Aorta (tissue), 5 donors: ENCODE measurements at regions not wholly inside any gene's neighbourhood (a gene's known extent, or its start where the extent isn't known, plus 50 kb on each side); places are given as distances from the start of the nearest gene placed in this dataset.

Source experiments
- ATAC-seq: fragments of 200-7000 bp; cut with Tn5 transposase; one replicate; pipeline ENCODE4 v1.9.1; 2022; ENCODE audit warnings: moderate library complexity; ENCODE audit not compliant: low FRiP score
- DNase-seq, 2 donors: peaks; one replicate each; pipeline ENCODE4 v3.0.0-alpha.2; 2020
- H3K27ac ChIP-seq, 2 donors: one replicate each; pipeline ENCODE4 v1.5.1; 2013; ENCODE audit warnings: low read length in 2 of 2, mild to moderate bottlenecking in 2 of 2, moderate library complexity in 2 of 2, control low read depth in 1 of 2, inconsistent platforms in 1 of 2, low read depth in 1 of 2
- H3K27me3 ChIP-seq, 2 donors: one replicate each; pipeline ENCODE4 v1.6.1; 2013; ENCODE audit warnings: control low read depth in 1 of 2, low read length in 1 of 2, mild to moderate bottlenecking in 1 of 2, moderate library complexity in 1 of 2; ENCODE audit not compliant: insufficient read depth in 2 of 2, control insufficient read depth in 1 of 2
- H3K36me3 ChIP-seq, 2 donors: one replicate each; pipeline ENCODE4 v1.6.1; 2013; ENCODE audit warnings: control low read depth in 1 of 2, low read length in 1 of 2, mild to moderate bottlenecking in 1 of 2; ENCODE audit not compliant: insufficient read depth in 2 of 2, control insufficient read depth in 1 of 2
- H3K4me1 ChIP-seq, 2 donors: one replicate each; pipeline ENCODE4 v1.6.1; 2013; ENCODE audit warnings: low read length in 2 of 2, control low read depth in 1 of 2, mild to moderate bottlenecking in 1 of 2, moderate library complexity in 1 of 2; ENCODE audit not compliant: insufficient read depth in 2 of 2, control insufficient read depth in 1 of 2
- H3K4me3 ChIP-seq, 2 donors: one replicate each; pipeline ENCODE4 v1.5.1; 2013; ENCODE audit warnings: low read length in 2 of 2, control low read depth in 1 of 2, mild to moderate bottlenecking in 1 of 2
- H3K9me3 ChIP-seq: one replicate; pipeline ENCODE4 v1.6.1; 2013; ENCODE audit warnings: mild to moderate bottlenecking, low read length; ENCODE audit not compliant: control insufficient read depth
- WGBS, 2 donors: extraction: QIAGEN DNeasy Blood & Tissue Kit; methylation state at CpG; one replicate each; pipeline ENCODE4 v1.1.7; 2013; 5-methylcytosine and 5-hydroxymethylcytosine counted together
- intact Hi-C, 2 donors: fragments of 100-400 bp; cut with DNase I; formaldehyde crosslinking; loops; one replicate each; pipeline versions ENCODE4 v1.14.2 to v1.15.0; 2022
- donor health status: healthy with polysubstance abuse.
- donor health status: Bipolar disorder and iron deficiency.
- donor health status: DM: no; HTN: no; CAD: no.
- donor health status: DM: no; HTN: no; CAD: no.
- donor health status: DM: yes; HTN: yes; CAD: no.

DNA sequence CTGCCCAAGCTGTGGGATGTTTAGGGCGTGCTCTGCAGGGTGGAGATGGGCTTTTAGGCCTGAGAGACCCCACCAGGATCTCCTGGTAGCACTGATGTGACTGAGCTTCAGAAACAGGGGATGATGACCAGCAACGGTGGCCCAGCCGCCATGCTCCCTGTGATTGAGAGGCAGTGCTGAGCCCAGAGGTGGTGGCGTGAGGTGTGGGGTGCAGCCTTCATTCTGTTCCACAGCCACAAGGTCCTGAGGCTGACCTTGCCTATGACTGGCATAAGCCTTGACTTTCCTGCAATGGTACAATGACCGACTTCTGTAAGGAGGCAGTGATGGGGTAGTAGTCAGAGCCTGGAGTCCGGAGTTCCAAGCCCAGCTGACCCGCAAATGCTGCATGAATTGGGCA, 263.3 kb downstream of the TSN start:
- H3K27me3 ChIP-seq, result peaks cover 0 to 1% of the 10 kb centered on the region in 2 donors
- H3K4me3 ChIP-seq, result no peak overlapping the region
- H3K4me1 ChIP-seq, result no peaks in the 10 kb centered on the region
- ATAC-seq, result no peak
- intact Hi-C loops, result no loop called here
- H3K27ac ChIP-seq, result no peak overlapping the region
- WGBS, 2 donors, result 96% methylated on average over 7 of the region's 7 CpGs
- H3K36me3 ChIP-seq, result no peaks in the 10 kb centered on the region
- H3K9me3 ChIP-seq, result no peaks in the 10 kb centered on the region
- DNase-seq, result no peak

DNA sequence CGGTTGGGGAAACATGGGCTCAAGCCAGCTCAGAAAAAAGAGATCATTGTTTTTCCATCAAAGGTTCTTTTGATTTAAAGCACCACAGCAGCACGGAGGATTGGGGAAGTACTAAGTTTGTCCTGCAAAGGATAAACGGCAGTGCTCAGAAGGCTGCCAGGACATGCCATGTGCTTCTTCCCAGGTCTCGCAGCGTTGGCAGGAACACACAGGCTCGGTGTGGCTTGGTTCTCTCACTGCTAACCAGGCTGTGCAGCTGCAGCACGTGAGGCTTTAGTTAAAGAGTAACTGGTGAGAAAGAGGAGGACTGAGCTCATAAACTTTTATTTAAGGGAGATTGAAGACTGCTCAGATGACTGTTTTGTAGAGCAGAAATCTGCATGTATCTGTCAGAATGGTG, 264.3 kb downstream of the TSN start:
- ATAC-seq (no peak), DNase-seq (no peak)
- no peaks in the 10 kb centered on the region for H3K9me3 ChIP-seq
- intact Hi-C loops, result no loop called here
- no peaks in the 10 kb centered on the region for H3K36me3 ChIP-seq
- H3K4me3 ChIP-seq, result no peak overlapping the region
- H3K27me3 ChIP-seq, result peaks cover 0 to 1% of the 10 kb centered on the region in 2 donors
- H3K27ac ChIP-seq, result no peak overlapping the region
- 1% methylated on average over 7 of the region's 7 CpGs for WGBS, 2 donors
- no peaks in the 10 kb centered on the region for H3K4me1 ChIP-seq

DNA sequence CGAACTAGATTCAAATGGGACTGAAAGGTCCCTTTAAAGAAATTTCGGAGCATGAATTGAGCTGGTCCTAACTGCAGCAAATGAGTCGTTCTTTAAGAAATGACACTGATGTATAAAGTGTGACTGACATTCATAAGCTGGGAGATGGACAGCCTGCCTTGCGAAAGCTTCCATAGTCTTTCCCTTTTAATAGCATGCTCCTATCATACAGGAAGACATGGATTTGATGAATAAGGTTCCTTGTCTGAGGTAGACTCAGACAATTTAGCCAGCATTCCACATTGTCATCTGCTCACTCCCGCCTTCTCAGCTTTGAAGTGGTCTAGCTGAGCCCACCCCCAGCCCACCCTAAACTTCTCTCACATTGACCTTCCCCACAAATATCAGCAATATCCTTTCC, 264.9 kb downstream of the TSN start:
- 73 to 81% methylated on average over 5 of the region's 5 CpGs for WGBS, 2 donors
- no peak overlapping the region for H3K27ac ChIP-seq
- H3K36me3 ChIP-seq, result no peaks in the 10 kb centered on the region
- no peaks in the 10 kb centered on the region for H3K9me3 ChIP-seq
- no peak for ATAC-seq
- no peak overlapping the region for H3K4me3 ChIP-seq
- DNase-seq, result no peak
- H3K27me3 ChIP-seq, result peaks cover 0 to 1% of the 10 kb centered on the region in 2 donors
- intact Hi-C loops, result no loop called here
- no peaks in the 10 kb centered on the region for H3K4me1 ChIP-seq

DNA sequence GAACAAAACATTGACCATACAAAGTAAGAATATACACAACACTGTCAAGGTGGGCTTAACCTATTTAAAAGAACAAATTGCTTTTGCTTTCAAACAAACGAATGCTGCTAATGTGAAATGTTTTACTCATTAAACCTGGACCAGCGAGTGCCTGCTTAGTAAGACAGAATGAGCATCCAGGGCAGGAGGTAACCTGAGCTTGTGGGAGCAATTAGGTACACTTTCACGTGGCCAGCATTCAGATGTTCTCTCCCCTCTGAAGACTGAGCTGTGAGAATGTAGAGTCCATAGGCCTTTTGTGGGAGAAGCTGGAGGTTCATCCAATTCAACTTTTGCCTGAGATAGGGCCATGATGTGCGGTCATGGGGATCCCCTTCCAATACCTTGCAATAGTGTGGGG, 266.5 kb downstream of the TSN start:
- Histone ChIP-seq H3K27me3 (peaks cover 0 to 1% of the 10 kb centered on the region in 2 donors), H3K36me3 (no peaks in the 10 kb centered on the region), H3K9me3 (no peaks in the 10 kb centered on the region), H3K4me1 (no peaks in the 10 kb centered on the region), H3K27ac (no peak overlapping the region), H3K4me3 (no peak overlapping the region)
- no peak for ATAC-seq
- 94% methylated on average over 4 of the region's 4 CpGs for WGBS, 2 donors
- no peak for DNase-seq
- intact Hi-C loops, result no loop called here

- peaks cover 0 to 1% of the 10 kb centered on the region in 2 donors for H3K27me3 ChIP-seq
- no peak overlapping the region for H3K4me3 ChIP-seq
- intact Hi-C loops, result no loop called here
- H3K9me3 ChIP-seq, result no peaks in the 10 kb centered on the region
- DNase-seq, result no peak
- 92 to 93% methylated on average over 3 of the region's 3 CpGs for WGBS, 2 donors
- H3K27ac ChIP-seq, result no peak overlapping the region
- H3K4me1 ChIP-seq, result no peaks in the 10 kb centered on the region
- ATAC-seq, result no peak
- H3K36me3 ChIP-seq, result no peaks in the 10 kb centered on the region
Measured at GRCh38 chr2:122022531-122022930, 267.1 kb downstream of the TSN start.

GRCh38 chr2:122023059-122023864, 267.8 kb downstream of the TSN start:
- WGBS, 2 donors, result 53 to 56% methylated on average over 7 of the region's 7 CpGs
- DNase-seq (no peak), ATAC-seq (no peak)
- intact Hi-C loops, result no loop called here
- no peaks in the 10 kb centered on the region for H3K9me3 ChIP-seq
- no peaks in the 10 kb centered on the region for H3K36me3 ChIP-seq
- H3K4me1 ChIP-seq, result no peaks in the 10 kb centered on the region
- peaks cover 0 to 1% of the 10 kb centered on the region in 2 donors for H3K27me3 ChIP-seq
- no peak overlapping the region for H3K27ac ChIP-seq
- no peak overlapping the region for H3K4me3 ChIP-seq

GRCh38 chr2:122027510-122028217, 272.2 kb downstream of the TSN start:
- ATAC-seq, result no peak
- intact Hi-C loops, result no loop called here

DNA sequence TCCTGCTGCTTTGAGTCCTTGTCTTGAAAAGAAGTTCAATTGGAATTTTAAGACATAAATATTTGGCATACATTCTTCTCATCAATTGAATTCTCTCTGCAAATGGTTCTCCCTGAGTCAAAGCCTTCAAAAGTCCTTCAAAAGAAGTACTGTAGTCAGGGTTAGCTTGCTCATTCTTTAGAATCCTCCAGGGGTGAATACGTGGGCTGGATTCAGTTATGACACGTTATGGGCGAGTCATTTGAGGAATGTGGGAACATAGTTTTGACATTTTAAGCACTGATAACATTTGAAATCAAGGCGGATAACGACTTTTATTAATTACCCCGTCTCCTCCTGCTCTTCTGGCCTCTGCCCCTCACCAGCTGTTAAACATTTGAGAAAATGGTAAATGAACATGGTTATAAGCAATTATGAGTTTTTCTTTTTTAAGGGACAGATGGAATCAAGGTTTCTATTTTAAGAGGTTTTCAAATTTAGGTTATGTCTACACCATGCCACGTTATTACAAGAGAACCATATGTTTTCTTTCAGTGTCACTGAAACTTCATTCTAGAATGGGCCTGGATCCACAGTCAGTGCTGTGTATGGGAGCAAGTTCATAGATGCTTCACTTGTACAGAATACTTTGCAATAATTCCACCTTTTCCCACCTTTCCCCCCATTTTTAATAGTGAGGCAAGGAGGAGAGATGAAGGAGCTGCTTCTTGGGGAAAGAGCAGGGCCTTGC, 273.1 kb downstream of the TSN start:
- no peaks in the 10 kb centered on the region for H3K36me3 ChIP-seq
- DNase-seq (no peak), ATAC-seq (no peak)
- no peaks in the 10 kb centered on the region for H3K9me3 ChIP-seq
- intact Hi-C loops, result no loop called here
- no peak overlapping the region for H3K27ac ChIP-seq
- no peaks in the 10 kb centered on the region for H3K27me3 ChIP-seq
- H3K4me1 ChIP-seq, result no peaks in the 10 kb centered on the region
- no peak overlapping the region for H3K4me3 ChIP-seq
- 8 to 10% methylated on average over 7 of the region's 7 CpGs for WGBS, 2 donors

More at GRCh38 chr2:122027510-122028217, 272.2 kb downstream of the TSN start:
- Histone ChIP-seq H3K27ac (no peak overlapping the region), H3K27me3 (no peaks in the 10 kb centered on the region), H3K4me3 (no peak overlapping the region), H3K9me3 (no peaks in the 10 kb centered on the region), H3K36me3 (no peaks in the 10 kb centered on the region), H3K4me1 (no peaks in the 10 kb centered on the region)
- 91 to 93% methylated on average over 9 of the region's 9 CpGs for WGBS, 2 donors
- DNase-seq, result no peak
